AG04449 (cell line): ENCODE measurements at regions not wholly inside any gene's neighbourhood (a gene's known extent, or its start where the extent isn't known, plus 50 kb on each side); places are given as distances from the start of the nearest gene placed in this dataset.

Experiments used
- CTCF ChIA-PET: fragments of 350-600 bp; formaldehyde crosslinking; extraction: SDS; loops from one replicate; lab custom pipeline; 2021; ENCODE audit warnings: antibody characterized with exemption; lab: Yijun Ruan, JAX
- POLR2A ChIA-PET: fragments of 400-600, 350-600 bp; formaldehyde crosslinking; extraction: SDS; loops from one replicate; lab custom pipeline; 2020; ENCODE audit warnings: antibody characterized with exemption, inconsistent platforms; lab: Yijun Ruan, JAX
- DNase-seq: peaks from one replicate; pipeline ENCODE4 v3.0.0-alpha.2; 2010; ENCODE audit warnings: low read depth, low spot score
- H3K4me3 ChIP-seq: 2 replicates; pipeline ENCODE4 v1.5.1; 2011; ENCODE audit warnings: low read depth, mild to moderate bottlenecking, control low read depth, low read length
- TF ChIP-seq, protein P1 (sequence below): IDR thresholded peaks from one replicate; pipeline ENCODE4 v1.5.1; 2011; ENCODE audit warnings: mild to moderate bottlenecking, moderate library complexity, low read length, control low read depth, inconsistent platforms; ENCODE audit not compliant: insufficient read depth; ENCODE audit errors: missing control alignments

DNA sequence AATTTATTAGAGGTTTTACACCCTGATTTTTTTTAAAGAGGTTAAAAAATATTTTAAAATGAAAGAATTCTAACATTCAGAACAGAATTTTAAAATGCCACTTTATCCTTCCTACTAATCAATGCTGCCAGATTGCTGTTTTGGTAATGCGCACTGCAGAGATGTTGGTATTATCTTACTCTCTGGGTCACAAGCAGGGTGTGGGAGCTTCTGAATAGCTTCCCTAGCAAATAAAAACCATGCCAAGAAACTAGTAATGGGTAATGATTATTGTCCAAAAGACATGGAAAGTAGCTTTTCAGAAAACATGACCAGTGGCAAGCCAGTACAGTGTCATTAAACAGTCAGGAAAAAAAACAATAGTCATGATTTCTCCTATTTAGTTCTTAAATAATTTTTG is 205.4 kb downstream of the TPBG start:
- no peak for DNase-seq
- CTCF ChIA-PET = no interaction called here
- TF ChIP-seq, protein P1, sequence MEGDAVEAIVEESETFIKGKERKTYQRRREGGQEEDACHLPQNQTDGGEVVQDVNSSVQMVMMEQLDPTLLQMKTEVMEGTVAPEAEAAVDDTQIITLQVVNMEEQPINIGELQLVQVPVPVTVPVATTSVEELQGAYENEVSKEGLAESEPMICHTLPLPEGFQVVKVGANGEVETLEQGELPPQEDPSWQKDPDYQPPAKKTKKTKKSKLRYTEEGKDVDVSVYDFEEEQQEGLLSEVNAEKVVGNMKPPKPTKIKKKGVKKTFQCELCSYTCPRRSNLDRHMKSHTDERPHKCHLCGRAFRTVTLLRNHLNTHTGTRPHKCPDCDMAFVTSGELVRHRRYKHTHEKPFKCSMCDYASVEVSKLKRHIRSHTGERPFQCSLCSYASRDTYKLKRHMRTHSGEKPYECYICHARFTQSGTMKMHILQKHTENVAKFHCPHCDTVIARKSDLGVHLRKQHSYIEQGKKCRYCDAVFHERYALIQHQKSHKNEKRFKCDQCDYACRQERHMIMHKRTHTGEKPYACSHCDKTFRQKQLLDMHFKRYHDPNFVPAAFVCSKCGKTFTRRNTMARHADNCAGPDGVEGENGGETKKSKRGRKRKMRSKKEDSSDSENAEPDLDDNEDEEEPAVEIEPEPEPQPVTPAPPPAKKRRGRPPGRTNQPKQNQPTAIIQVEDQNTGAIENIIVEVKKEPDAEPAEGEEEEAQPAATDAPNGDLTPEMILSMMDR = no peak
- POLR2A ChIA-PET = no interaction called here
- no peak overlapping the region for H3K4me3 ChIP-seq

DNA sequence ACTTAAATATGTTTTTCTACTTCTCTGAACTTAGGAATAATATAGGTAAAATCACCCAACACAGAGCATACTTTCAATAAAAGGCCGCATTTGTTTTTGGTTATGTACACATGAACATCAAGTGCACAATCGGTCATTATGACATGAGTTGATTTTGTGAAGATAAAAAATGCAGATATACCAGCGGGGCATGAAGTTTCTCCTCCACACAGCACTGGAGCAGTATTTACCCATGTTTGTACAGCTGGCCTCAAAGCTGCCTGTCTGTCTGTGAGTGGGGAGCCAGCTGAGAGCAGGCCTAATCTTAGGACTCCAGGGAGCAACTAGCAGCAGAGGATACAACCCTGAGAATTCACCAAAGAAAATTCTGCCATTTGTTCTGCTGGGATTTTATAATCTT is 206.5 kb downstream of the TPBG start:
- no peak for DNase-seq
- POLR2A ChIA-PET = no interaction called here
- H3K4me3 ChIP-seq = no peak overlapping the region
- CTCF ChIA-PET = no interaction called here
- TF ChIP-seq, protein P1 = no peak

DNA sequence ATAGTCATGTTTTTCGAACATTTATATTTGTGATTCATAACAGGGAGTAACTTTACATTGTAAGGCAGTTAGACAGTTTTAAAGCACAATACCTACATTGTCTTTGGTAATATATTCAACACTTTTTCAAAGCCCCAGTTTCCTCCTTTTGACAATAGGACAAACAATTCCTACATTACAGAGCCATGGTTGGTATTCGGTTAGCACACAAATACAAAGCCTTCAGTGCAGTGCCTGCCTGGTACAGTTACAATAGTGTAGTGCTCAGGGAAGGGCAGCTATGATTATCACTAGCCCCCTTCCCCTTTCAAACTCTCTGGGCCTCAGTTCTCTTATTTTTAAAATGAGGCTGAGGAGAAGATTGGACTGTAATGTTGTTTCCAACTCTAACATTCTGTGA is 207.8 kb downstream of the TPBG start:
- ChIA-PET POLR2A (no interaction called here), CTCF (no interaction called here)
- TF ChIP-seq, protein P1 = no peak
- no peak overlapping the region for H3K4me3 ChIP-seq
- DNase-seq = no peak

DNA sequence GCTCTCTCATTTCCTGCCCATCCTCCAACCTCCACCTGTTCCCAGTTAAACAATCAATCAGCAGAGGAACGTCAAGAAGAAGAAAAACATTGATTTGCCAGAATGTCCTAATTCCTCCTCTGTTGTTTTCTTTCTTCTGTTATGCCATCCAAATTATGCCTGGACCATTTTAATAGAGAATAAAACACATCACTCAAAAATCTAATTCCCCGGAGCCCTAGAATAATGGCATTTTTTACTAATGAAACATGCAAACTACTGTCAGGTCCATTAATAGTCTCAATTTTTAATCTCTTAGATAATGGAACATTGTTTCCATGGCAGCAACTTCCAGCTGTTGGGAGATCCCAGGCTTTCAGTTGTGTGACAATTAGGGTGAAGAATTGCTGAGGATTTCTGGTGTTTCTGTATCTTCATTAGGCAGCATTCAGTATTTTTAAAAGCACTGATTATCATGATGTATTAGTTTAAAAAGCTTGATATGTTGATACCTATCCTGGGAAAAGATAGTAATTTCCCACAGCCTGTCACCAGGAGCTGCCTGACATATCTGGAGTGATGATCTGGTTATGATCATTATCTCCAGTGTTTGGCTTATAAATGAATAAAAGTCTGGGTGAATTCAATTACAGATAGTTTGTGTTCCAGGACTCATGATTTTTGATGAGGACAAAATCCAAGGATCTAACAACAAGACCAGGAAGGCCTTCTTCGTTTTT is 209.8 kb downstream of the TPBG start:
- ChIA-PET CTCF (interaction anchor here (0.8 kb wide), 1 partner anchor 484 kb away, joined by 3 read pairs; no protein-coding TSS in a partner anchor), POLR2A (no interaction called here)
- no peak for DNase-seq
- no peak overlapping the region for H3K4me3 ChIP-seq
- TF ChIP-seq, protein P1 = no peak

DNA sequence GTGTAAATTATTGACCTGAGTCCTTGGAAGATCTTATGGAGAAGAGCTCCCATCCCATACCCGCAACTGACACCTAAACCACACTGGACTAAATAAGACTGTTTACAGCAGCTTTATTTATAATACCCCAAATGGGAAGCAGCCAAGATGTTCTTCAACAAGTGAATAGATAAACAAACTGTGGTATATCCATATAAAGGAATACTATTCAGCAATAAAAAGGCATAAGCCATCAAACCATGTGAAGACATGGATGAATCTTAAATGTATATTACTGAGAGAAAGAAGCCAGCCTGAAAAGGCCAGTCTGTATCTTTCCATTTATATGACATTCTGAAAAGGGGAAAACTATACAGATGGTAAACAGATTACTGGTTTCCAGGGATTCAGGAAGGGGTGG is 212.7 kb downstream of the TPBG start:
- TF ChIP-seq, protein P1 = no peak
- ChIA-PET CTCF (interaction anchor here (1.5 kb wide), 1 partner anchor 40 kb away, joined by 4 read pairs; no protein-coding TSS in a partner anchor), POLR2A (no interaction called here)
- no peak for DNase-seq
- no peak overlapping the region for H3K4me3 ChIP-seq

DNA sequence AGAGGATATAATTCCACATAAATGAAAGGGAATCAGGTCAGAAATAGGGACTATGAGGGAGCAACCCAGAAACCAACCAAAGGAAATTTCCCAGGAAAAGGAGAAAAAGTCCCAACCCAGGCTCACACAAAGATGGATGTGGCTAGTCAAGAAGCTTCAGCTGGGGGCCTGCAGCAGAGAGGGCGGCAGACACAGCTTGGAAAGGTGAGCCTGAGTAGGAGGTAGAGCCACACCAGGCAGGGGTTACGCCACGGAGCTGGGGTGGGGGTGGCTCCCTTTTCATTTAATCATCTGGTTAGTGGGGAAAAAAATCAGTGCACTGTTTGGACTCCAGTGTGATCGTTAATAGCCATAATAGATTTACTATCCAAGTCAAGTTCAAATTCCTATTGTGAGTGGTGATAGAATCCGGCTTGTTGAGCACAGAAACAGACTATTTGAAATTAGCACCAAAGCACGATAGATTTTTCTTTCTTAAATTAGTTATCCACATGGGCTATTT is 220.6 kb downstream of the TPBG start:
- H3K4me3 ChIP-seq = no peak overlapping the region
- ChIA-PET POLR2A (no interaction called here), CTCF (no interaction called here)
- no peak for DNase-seq
- TF ChIP-seq, protein P1 = no peak
